T-helper 2 cell treated with Interferon-gamma antibody and Interleukin-4, amounts not matched to agents 100 ng/mL and 5 ng/mL, for 36 hours (primary cell): ENCODE measurements at regions not wholly inside any gene's neighbourhood (a gene's known extent, or its start where the extent isn't known, plus 50 kb on each side); places are given as distances from the start of the nearest gene placed in this dataset.
"Not testable (repeated sequence)": the region's sequence is repeated elsewhere in the genome, so short reads cannot be mapped to it uniquely, and the experiment has no call there.

Experiments
- intact Hi-C: fragments of 100-400 bp; cut with micrococcal nuclease; formaldehyde crosslinking; loops from one replicate; pipeline ENCODE4 v1.15.1; 2023

DNA sequence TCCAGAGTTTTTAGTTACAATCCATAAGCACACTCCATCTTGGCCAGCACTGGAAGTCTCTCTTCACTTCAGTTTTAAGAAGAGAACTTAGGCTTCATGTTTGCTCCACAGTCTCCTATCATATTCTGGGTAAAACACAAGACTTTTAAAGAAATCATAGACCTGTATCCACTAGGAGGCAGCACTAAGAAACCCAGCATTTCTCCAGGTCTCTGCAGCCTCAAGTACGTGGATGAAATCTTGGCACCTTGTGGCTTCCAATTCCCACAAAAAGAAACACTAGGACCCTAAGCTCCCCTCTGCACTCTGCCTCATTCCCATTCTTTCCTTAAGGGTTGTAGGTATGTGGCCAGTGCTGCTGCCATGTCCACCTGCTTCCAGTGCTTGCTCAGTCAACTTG lies 367.3 kb upstream of the CASK start:
- intact Hi-C loops = no loop called here

GRCh38 chrX:42289492-42290385 lies 366.4 kb upstream of the CASK start:
- intact Hi-C loops = no loop called here

DNA sequence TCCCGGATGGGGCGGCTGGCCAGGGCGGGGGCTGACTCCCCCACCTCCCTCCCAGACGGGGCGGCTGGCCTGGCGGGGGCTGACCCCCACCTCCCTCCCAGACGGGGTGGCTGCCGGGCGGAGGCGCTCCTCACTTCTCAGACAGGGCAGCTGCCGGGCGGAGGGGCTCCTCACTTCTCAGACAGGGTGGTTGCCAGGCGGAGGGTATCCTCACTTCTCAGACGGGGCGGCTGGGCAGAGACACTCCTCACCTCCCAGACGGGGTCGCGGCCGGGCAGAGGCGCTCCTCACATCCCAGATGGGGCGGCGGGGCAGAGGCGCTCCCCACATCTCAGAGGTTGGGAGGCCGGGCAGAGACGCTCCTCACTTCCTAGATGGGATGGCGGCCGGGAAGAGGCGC lies 362.3 kb upstream of the CASK start:
- intact Hi-C loops = not testable (repeated sequence)

DNA sequence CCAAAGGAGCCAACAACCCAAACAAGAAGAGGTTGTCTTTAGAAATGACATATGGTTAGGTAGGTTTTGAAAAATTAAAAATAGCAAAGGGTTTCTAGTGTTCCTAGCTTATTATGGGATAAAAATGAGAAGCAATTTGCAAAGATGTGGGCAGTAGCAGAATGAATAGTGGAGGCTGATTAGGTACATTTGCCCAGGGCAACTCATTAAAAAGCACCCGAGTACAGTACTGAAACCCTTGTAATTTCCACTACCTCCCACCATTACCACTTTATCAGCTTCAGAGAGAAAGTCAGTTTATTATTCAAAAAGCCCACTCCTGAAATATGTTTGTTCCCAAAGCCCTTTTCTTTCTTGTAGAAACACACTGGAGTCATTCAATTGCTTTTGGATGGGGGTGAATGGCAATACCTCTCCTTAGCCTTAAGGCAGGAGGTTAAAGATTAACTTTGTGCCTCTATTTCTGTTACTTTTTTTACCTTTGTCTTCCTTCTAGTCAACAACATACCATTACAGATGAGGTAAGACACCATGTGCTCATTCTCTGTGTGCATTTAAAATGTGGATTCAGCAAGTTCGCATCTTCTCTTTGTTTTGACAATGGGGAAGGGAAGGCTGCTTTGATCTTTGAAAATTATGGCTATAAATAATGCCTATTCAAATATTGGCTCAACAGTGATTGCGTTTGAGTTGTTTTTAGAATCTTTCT lies 353.8 kb upstream of the CASK start:
- intact Hi-C loops = no loop called here

GRCh38 chrX:42274151-42274550 lies 350.8 kb upstream of the CASK start:
- intact Hi-C loops = no loop called here

- intact Hi-C loops = no loop called here
Observed at GRCh38 chrX:42273387-42273786, 350.0 kb upstream of the CASK start.

DNA sequence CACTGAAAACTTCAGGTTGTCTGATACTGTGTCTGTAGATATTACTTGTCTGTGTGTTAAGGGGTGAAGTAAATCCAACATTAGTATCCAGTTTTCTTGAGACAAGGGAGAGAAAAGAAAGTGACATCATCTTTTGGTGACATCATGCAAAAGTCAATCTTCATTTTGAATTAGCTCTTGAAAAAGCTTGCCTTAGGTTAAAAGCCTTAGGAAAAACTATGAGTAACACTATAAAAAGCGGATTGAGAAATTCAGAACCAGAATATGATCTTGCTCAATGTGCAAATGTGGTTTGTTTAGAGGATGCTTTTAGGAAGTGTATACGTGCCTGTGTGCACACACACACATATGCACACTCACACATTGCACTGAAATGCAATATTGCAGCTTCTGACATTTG lies 345.8 kb upstream of the CASK start:
- intact Hi-C loops = no loop called here

DNA sequence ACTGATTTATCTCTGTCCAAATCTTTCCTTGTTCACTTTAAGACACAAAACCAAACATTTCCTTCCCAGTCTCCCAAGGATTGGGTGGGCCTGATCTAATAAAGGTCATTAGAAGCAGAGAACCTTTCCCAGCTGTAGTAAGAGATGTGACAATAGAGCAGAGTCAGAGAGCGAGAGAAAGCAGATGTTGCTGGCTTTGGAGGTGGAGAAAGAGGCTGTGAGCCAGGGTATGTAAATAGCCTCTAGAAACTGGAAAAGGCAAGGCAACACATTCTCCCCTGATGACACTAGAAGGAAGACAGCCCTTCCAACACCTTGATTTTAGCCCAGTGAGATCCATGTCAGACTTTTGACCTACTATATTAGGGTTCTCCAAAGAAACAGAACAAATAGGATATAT lies 337.5 kb upstream of the CASK start:
- intact Hi-C loops = no loop called here

DNA sequence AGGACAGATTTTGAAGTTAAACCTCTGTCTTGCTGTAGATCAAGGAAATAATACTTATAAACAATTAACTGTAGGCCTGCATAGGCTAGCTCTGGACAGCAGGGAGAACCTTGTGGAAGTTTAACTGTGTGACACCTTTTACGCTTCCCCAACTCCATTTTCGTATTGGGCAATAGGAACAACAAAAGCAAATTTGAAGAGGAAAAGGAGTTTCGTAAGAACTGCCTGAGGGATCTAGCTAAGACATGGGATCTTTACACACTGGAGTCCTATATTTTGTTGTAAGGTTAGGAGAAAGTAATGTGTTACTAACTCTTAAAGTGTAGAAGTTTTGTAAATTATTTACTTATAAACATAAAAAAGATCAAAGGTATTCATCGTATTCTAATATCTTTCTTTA lies 324.9 kb upstream of the CASK start:
- intact Hi-C loops = no loop called here

DNA sequence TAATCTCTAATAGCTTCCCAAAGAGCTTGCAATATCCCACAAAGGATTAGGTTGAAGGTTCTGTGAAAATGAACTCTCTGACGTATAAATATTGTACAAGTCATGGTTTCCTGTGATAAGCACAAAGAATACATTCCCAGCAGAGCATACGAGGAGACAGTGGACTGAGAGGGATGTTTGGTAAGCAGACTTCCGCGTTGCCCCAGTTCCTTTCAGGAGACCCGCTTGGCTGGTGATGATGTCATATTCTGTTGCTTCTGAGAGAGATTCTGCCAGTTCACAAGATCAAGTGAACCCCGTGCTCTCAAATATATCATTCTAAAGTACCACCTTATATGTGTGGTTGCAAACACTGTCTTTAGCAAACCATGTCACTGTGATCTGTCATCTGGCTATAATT lies 323.9 kb upstream of the CASK start:
- intact Hi-C loops = no loop called here

DNA sequence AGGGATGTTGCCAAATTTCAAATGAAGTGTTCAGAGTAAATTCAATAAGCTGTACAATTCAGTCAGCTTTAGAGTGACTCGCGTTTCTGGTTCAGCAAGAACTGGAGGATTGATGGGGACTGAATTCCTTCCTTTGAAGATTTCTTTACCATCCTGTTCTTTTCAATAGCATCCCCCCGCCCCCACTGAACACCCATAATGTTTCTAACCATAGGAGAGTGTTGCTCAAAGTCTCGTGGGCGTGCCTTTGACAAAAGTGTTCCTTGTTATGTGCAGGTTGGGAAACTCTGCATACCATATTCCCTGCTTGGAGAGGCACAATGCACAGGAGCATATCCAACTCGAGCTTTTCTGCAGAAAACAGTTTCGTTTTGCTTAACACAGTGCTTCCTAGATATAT lies 323.5 kb upstream of the CASK start:
- intact Hi-C loops = no loop called here

DNA sequence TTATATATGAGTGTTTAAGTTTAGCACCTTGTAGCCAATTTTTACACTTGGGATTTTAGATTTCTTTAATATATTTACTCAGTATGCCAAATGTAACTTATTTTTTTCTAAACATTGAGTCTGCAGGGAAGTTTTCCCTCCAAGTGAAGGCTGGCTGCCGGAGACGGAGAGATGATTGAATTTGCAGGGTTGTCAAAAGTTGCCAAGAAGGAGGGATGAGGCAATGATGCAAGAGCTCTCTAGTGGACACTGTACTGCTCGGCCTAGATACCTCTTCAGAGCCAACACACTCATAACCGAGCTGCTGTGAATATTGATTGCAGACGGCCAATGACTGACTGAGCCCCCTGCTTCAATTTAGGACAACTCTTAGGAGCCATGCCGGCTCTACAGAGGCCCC lies 318.6 kb upstream of the CASK start:
- intact Hi-C loops = no loop called here

DNA sequence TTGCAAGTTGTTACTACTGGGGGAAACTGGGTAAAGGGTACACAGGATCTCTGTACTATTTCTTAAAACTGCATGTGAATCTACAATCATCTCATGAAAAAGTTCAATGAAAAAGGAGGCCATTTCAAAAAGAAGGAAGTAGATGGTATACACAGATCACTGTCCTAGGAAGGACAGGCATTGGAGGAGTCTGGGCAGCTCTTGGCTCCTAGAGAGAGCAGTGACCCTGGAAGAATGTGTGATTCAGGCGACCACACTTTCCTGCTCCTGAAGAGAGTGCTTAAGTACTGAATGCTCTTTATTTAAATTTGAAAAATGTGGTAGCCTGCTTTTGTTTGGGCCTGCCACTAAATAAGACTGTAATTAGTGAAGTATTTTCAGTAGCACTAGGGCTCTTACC lies 318.1 kb upstream of the CASK start:
- intact Hi-C loops = no loop called here

DNA sequence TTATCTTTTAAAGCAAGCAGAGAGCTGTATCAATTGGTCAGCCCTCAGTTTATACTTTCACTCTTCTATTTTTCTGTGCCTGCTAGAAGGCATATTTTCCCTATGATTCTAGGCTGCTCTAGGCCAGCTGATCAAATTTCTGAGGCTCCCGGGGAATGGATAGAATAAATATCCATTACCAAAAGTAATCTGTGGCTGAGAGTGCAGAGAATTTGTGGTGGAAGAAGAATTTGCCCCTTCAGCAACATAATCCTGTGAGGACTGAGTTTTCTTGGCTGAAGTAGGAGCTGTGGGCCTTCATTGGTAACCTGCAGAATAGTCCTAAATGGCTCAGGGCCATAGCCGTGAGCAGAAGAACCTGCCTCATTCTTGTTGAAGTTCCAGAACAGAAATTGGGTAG lies 314.6 kb upstream of the CASK start:
- intact Hi-C loops = no loop called here

DNA sequence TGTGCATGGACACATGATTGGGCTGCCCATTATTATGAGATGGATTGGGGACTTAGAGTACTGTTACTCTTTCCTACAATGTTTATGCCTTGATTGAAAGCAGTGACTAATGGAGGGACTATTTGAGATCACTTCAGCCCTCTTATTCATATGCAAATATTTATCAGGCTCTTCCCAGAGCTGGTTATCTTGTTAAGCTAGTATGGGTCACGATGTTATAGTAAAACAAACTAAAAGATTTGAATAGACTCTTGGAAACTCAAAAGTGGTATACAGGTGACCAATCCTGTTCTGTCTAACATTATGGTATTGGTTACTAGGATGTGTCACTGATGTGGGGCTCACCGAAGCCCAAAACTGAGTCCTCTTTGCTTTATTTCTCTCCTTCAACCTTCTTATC lies 306.2 kb upstream of the CASK start:
- intact Hi-C loops = no loop called here

DNA sequence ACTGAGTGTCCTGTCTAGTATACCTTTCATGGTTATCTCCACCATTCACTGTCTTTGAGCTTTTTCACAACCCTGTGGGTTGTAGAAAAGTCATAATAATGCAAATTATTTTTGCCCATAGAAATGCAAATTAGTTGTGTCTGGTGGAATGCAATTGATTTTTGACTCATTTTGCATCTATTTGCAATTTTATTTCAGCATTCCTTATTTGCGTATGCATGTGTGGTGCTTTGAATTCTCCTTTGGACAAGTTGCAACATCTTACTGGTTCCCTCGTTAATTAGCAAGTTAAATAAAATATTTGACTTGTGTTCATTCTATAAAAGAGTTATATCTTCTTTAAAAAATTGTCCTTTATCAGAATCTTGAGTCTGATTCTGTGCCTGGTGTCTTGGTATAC lies 297.3 kb upstream of the CASK start:
- intact Hi-C loops = no loop called here

GRCh38 chrX:42220083-42220482 lies 296.7 kb upstream of the CASK start:
- intact Hi-C loops = no loop called here

GRCh38 chrX:42219231-42219630 lies 295.9 kb upstream of the CASK start:
- intact Hi-C loops = no loop called here

DNA sequence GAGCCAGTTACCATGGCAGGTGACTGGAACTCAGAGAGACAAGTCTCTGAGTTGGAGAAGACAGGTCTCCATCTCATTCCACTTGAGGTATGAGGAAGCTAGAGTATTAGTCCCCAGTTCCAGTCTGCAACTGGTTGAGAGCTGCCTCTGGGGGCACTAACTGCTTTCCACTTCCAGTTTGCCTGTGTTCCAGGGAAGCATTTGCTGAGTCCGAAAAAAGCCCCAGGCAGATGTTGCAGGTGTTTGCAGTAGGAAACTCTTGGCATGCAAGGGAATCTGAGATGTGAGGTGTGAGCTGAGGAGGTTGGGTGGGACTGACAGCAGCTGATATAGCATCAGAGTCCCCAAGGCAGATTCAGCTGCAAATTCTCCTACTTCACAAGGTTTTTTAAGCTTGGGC lies 272.2 kb upstream of the CASK start:
- intact Hi-C loops = no loop called here

DNA sequence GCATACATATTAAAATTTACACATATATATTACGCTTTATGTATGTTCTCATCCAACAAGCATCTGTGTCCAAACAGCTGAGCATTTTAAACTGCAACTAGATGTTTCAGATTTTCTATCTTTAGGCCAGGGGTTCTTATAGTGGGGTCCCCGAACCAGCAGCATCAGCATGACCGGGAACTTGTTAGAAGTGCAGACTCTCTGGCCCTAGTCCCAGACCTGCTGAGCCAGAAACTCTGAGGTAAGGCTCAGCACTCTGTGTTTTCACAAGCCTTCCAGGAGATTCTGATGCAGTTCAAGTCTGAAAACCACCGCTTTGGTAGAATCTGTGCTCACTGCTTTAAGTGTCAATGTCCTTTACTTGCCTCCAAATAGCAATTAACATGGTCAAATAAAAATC lies 266.2 kb upstream of the CASK start:
- intact Hi-C loops = no loop called here

DNA sequence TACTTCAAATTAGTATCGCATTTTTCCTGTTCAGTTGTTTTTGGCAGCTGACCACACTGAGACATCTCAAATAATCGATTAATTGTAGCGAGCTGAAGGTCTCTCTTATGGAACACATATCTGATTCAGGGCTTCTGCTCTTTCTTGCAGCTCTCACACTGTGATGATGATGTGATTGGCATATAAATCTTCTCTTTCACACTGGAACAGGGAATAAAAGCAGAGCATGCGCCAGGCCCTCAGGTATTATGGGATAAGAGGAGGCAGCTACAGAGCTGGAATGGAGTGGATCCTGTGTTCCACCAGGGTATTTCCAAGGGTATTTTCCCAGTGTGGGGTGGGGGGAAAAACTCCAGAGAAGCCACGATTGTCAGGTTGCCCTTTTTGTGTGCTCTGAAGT lies 265.4 kb upstream of the CASK start:
- intact Hi-C loops = no loop called here

DNA sequence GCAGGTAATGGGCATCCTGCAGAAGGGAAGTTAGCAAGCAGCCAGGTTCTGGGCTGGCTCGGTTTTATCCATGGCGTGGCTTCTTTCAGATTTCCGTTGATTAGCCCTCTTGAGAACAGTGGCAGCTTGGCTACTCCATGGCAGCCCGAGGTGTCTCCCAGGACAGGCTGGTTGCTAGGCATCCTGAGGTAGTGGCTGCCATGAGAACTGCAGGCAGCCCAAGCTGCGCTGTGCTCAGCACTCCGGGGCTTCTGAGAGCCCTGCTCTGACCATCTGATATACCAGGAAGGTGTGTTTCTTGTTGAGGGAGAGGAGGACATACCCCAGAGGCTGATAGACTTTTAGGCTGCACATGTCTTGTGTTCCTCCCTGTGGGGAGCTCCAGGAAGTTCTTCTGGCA lies 253.4 kb upstream of the CASK start:
- intact Hi-C loops = no loop called here

- intact Hi-C loops = no loop called here
Observed at GRCh38 chrX:42175843-42176242, 252.5 kb upstream of the CASK start.
